NCI-H1417 (cell line): ENCODE measurements at regions not wholly inside any gene's neighbourhood (a gene's known extent, or its start where the extent isn't known, plus 50 kb on each side); places are given as distances from the start of the nearest gene placed in this dataset.

Source experiments
- DNase-seq, 3 experiments: peaks; one replicate each; lab custom pipeline; 2025; lab: John Stamatoyannopoulos, UW

DNA sequence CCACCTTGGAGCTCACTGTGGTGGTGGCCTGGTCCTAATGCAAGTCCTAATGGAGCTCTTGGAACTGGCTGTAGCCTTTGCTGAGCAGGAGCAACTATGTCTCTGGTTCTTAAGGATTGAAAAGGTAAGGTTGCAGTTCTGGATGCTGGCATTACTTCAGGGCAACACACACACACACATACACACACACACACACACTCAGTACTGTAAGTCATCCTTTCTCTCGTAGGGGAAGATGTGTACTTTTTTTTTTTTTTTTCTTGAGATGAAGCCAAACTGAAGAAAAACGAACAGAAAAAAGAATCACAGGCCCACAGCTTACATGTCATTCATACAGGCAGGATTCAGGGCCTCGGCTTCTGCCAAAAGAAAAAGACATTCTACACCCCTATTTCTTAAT, 81.1 kb upstream of the RPS23 start:
- no peak for DNase-seq

DNA sequence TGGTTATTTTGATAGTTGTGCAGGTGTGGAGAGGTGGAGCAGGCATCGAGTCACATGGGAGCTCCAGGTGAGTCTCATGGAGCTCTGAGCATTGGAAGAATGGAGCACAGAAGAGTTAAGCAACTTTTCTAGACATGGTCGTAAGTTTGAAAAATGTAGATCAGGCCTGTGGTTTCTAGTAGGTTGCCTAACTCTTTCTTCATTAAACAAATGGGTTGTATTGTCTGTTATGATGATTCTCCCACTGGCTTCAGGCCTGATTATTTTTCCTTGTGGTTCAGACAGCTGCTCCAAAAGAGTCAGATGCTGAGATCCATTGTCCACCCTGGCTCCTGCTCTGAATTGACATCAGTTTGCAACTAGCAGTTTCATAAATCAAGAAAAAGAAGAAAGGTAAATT, 80.3 kb upstream of the RPS23 start:
- no peak for DNase-seq

GRCh38 chr5:82356808-82357671, 78.9 kb upstream of the RPS23 start:
- DNase-seq: no peak

DNA sequence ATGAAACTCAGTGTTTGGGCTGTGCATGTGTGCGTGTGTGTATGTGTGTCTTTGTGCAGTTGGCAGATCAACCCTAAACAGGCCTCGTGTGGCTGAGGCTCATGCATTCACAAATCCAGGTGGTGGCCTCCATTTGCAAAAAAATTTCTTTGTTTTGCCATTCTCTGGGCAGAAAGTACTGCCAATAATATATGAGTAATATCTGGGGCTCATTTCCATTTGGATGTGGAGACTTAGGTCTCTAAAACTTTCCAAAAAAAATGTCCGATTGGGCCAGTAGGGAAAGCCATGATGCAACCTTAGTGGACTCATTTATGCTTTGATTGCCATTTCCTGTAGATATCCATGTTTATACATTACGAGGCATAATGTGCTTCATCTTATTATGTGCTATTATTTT, 77.9 kb upstream of the RPS23 start:
- no peak for DNase-seq

- no peak for DNase-seq
Observed at GRCh38 chr5:82355496-82355895, 77.3 kb upstream of the RPS23 start.

DNA sequence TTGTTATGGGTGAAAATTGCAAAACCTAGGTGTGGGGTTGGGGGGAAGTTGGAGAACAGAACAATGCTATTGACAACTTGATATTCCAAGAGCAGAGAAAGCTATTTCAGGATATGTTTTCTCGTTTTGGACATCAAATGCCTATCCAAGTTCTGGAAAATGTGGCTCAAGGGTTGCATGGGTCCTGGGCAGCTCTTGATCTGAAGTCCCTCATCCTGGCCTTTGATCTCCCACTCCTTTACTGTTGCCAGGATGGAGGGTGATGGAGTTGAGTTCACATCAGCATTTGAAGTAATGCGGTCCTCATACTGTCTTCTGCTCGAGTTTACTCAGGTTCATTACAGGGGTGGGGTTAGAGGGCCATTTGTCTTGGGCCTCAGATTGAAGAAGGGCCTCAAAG, 76.9 kb upstream of the RPS23 start:
- DNase-seq: no peak

- DNase-seq: no peak
Observed at GRCh38 chr5:82354543-82354942, 76.4 kb upstream of the RPS23 start.

GRCh38 chr5:82353522-82353921, 75.4 kb upstream of the RPS23 start:
- DNase-seq: no peak

- no peak for DNase-seq
Observed at GRCh38 chr5:82352146-82352791, 74.1 kb upstream of the RPS23 start.

DNA sequence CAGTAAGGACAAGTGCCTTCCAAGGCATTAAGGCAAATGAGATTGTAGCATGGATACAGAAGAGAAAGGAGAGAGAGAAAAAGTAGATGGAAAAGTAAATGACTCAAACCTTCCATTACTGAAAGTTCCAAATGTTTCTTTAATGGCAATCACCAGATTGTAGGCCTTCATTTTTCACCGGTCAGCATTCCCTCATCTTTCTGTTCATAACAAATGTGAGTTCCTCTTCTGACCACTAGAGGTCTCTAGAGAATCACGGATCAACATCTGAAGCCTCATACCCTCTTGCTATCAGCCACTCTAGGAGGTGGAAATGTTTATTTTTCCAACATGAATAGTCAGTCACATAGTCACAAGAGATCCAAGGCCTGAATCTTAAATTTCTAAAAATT, 73.6 kb upstream of the RPS23 start:
- DNase-seq: peak; percentile 5 to 77 (median 73)

DNA sequence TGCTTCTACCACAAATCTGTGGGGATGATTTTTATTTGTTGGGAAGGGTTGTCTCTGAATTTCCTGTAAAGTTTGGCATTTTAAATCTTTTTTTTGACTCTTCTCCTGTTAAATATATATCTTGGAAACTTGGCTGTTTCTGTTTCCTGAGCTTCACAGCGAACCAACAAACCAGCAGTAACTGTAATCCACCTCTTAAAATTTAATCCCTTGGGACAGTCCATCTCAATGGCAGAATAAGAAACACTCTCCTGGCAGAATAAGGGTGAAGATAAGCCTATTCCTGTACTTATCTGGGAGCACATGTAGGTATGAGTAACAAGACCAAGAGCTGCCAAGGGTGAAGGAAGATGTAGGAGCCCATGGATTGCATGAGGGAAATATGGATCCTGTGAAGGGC, 73.1 kb upstream of the RPS23 start:
- no peak for DNase-seq

DNA sequence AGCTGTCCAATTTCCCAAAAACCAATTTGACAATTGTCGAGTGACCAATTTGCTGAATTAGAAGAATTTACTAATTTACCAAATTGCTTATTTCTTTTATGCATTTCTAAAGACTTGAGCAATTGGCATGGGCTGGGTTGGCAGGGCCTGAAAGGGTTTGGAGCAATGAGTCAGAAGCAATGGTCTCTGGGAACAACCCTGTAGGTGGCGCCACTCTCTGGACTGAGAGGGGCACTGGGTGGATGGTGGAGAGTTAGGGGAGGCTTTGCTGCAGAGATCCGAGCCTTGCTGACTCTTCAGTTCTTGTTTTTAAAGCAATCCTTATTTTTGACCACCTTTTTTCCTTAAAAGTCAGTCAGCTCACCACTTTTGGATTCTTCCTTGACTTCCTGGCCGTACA, 71.5 kb upstream of the RPS23 start:
- peak in 1 of 3 experiments; percentile 3 for DNase-seq

- DNase-seq: no peak
Observed at GRCh38 chr5:82348784-82349425, 70.8 kb upstream of the RPS23 start.

- peak in 1 of 3 experiments; percentile 87 for DNase-seq
Observed at GRCh38 chr5:82347201-82347865, 69.2 kb upstream of the RPS23 start.

DNA sequence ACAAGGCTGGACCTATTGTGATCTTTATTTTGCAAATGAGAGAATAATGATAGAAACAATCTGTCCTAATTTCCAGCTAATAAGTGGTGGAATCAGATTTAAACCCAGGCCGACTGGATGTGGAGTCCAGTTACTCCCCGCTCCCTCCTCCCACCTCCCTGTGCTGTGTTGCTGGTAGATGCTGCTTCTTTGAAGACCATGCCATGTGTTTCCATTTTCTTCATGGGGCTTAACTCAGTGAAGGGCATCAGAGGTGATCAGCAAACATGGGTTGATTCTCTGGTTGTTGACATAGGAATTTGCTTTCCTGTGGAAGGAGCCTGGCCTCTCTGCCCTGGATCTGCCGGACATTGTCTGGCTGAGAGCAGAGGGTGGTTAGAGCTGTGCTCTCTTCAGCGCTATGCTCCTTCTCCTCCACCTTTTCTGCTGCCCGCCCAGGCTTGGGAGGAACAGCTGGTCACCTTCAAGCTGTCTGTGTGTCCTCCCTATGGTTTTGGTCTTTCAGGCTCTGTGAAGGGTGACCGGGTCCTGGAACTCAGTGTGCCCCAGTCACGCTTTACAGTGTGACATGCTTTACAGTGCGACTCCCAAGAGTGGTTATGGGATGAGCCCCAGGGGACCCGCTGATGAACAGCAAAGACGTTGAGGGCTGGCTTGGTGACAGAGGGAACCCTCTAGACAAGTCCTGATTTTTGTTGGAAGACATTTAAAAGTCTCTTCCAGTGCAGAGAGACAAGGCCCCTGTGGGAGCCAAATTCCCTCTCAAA, 68.4 kb upstream of the RPS23 start:
- DNase-seq: peak in 1 of 3 experiments; percentile 47

DNA sequence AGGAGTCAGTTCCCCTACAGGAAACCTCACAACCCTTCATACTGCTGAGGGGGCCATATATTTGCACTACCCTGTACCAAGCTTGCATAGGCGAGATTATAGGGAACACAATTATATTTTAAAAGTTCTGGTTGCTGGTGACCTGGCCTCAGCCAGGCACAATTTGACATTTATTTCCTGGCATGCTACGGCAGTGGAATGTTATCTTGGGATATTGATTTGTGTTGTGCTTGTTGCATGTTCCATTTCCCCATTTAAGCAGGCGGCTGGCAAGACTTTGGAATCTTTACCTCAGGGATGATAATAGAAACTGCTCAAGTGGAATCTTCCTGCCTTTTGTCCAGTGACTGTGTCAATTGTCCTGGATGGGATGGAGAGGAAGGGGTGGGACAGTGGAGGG, 67.0 kb upstream of the RPS23 start:
- no peak for DNase-seq

DNA sequence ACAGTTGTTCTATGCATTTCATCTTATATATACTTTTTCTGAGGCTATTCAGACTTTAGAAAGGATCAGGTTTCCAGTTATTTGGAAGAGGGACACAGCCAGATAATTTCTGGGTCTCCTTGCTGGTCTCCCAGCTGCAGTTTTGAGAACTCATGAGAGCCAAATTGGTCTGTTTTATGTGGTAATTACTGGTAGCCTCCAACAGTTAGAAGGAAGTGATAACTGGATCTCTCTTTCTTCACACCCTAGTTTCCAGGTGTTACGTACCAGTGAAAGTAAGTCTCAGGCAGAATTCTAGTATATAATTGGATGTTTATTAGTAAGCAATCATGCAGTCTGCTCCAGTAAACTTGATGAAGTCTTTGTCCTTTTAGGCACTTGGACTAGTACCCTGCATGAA, 63.2 kb upstream of the RPS23 start:
- DNase-seq: no peak

DNA sequence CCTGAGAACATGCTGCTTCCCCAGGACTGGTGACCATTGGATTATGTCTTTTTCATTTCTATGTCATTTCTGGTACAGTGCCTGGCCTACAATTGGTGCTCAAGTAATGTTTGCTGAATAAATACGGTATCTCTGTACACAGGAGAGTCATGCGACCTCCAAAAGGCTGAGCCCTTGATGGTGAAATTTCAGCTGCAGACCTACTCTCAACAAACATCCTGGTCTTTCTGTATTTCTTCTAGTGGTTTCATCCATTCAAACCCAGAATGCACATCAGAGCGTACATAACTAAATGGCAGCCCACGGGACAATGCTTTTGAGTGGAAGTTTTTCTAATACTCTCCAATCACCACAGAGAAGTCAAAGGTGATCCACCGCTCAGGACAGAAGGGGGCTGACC, 62.6 kb upstream of the RPS23 start:
- DNase-seq: no peak

- no peak for DNase-seq
Observed at GRCh38 chr5:82339792-82340191, 61.6 kb upstream of the RPS23 start.

GRCh38 chr5:82338771-82339373, 60.7 kb upstream of the RPS23 start:
- DNase-seq: no peak

DNA sequence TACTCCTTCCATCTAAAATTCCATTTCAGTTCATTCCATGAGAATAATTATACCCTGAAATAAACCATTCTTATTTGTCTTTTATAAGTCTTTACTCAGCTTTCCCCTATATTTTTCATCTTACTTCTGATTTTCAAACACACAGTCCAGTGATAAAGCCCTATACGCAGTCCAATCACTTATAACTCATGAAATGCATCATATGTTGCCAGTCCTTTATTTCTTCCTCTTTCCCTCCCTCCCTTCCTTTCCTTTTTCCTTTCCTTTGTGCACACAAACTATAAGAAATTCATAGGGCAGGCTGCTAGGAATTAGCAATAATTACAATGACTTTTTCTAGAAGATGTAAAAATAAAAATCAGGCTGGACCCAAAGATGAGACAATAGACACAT, 58.8 kb upstream of the RPS23 start:
- no peak for DNase-seq
